Large intestine (tissue), 3 donors: ENCODE measurements at regions not wholly inside any gene's neighbourhood (a gene's known extent, or its start where the extent isn't known, plus 50 kb on each side); places are given as distances from the start of the nearest gene placed in this dataset.
"Not testable (repeated sequence)": the region's sequence is repeated elsewhere in the genome, so short reads cannot be mapped to it uniquely, and the experiment has no call there.

ENCODE experiments used
- DNase-seq, 2 donors: peaks; one replicate each; pipeline versions ENCODE4 v3.0.0 to v3.0.0-alpha.2; 2013
- H3K27ac ChIP-seq: one replicate; pipeline ENCODE4 v1.5.1; 2013; ENCODE audit warnings: low read length
- H3K27me3 ChIP-seq: 2 replicates; pipeline ENCODE4 v1.6.1; 2013; ENCODE audit warnings: low read length; ENCODE audit not compliant: control insufficient read depth, insufficient read depth
- H3K36me3 ChIP-seq: 2 replicates; pipeline ENCODE4 v1.6.1; 2013; ENCODE audit warnings: low read length; ENCODE audit not compliant: control insufficient read depth, insufficient read depth
- H3K4me1 ChIP-seq: one replicate; pipeline ENCODE4 v1.6.1; 2013; ENCODE audit warnings: low read length; ENCODE audit not compliant: control insufficient read depth, insufficient read depth
- H3K4me3 ChIP-seq: one replicate; pipeline ENCODE4 v1.5.1; 2013; ENCODE audit warnings: low read length
- H3K9me3 ChIP-seq: one replicate; pipeline ENCODE4 v1.6.1; 2013; ENCODE audit warnings: mild to moderate bottlenecking, low read depth, low read length, moderate library complexity; ENCODE audit not compliant: control insufficient read depth
- WGBS: methylation state at CpG from one replicate; pipeline ENCODE4 v1.1.5; 2013; ENCODE audit warnings: low lambda C conversion rate; ENCODE audit not compliant: insufficient coverage; 5-methylcytosine and 5-hydroxymethylcytosine counted together

DNA sequence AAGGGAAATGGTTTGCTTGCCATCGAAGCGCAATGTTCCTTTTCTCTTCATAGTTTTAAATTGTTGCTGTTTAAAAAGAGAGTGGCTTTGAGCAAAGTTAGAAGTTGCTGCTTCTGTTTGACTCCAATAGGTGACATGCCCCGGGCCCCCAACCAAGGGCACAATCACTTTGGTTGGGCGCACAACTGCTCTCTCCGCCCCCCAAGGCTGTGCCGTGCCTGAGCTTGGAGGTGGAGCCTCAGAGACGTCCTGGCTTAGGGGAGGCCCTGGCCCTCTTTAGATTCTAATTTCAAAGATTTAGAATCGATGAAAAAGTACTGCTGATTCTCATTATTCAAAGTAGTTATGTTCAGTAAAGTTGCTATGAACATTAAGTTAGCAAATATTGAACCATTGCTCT lies 725.9 kb downstream of the COL12A1 start:
- DNase-seq: no peak
- no peaks in the 10 kb centered on the region for H3K27me3 ChIP-seq
- no peak overlapping the region for H3K27ac ChIP-seq
- no peaks in the 10 kb centered on the region for H3K36me3 ChIP-seq
- no peaks in the 10 kb centered on the region for H3K9me3 ChIP-seq
- no CpG with 5 or more reads among the region's 8 CpGs for WGBS
- no peaks in the 10 kb centered on the region for H3K4me1 ChIP-seq
- no peak overlapping the region for H3K4me3 ChIP-seq

- WGBS: no CpG with 5 or more reads among the region's 4 CpGs
- H3K27ac ChIP-seq: no peak overlapping the region
Observed at GRCh38 chr6:74479420-74479819, 726.4 kb downstream of the COL12A1 start.

GRCh38 chr6:74474046-74474445 lies 731.8 kb downstream of the COL12A1 start:
- 92% methylated on average over 2 of the region's 10 CpGs for WGBS
- DNase-seq: not testable (repeated sequence)

More at GRCh38 chr6:74479420-74479819, 726.4 kb downstream of the COL12A1 start:
- Histone ChIP-seq H3K36me3 (no peaks in the 10 kb centered on the region), H3K9me3 (no peaks in the 10 kb centered on the region), H3K27me3 (no peaks in the 10 kb centered on the region), H3K4me3 (no peak overlapping the region), H3K4me1 (no peaks in the 10 kb centered on the region)
- no peak for DNase-seq

DNA sequence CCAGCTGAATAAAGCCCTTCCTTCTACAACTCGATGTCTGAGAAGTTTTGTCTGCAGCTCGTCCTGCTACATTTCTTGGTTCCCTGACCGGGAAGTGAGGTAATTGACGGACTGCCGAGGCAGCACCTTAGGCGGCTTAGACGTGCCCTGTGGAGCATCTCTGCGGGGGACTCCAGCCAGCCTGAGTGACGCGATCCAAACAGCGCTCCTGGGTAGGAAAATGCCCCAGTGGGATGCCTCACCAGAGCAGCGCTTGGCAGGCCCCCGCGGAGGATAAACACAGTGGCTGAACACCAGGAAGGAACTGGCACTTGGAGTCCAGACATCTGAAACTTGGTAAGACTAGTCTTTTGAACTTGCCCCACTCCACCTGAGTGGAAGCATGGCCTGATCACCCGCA lies 737.3 kb downstream of the COL12A1 start:
- H3K4me3 ChIP-seq, H3K36me3 ChIP-seq, H3K9me3 ChIP-seq, H3K4me1 ChIP-seq, DNase-seq, H3K27me3 ChIP-seq, H3K27ac ChIP-seq: not testable (repeated sequence)
- no CpG with 5 or more reads among the region's 15 CpGs for WGBS

More at GRCh38 chr6:74474046-74474445, 731.8 kb downstream of the COL12A1 start:
- H3K4me3 ChIP-seq, H3K27ac ChIP-seq, H3K4me1 ChIP-seq, H3K27me3 ChIP-seq, H3K9me3 ChIP-seq, H3K36me3 ChIP-seq: not testable (repeated sequence)

- H3K27me3 ChIP-seq: no peaks in the 10 kb centered on the region
- H3K4me1 ChIP-seq: no peaks in the 10 kb centered on the region
- H3K4me3 ChIP-seq: no peak overlapping the region
- no peak overlapping the region for H3K27ac ChIP-seq
- no CpG with 5 or more reads among the region's 2 CpGs for WGBS
- H3K9me3 ChIP-seq: no peaks in the 10 kb centered on the region
- no peaks in the 10 kb centered on the region for H3K36me3 ChIP-seq
- DNase-seq: no peak
Observed at GRCh38 chr6:74467533-74468215, 738.2 kb downstream of the COL12A1 start.

DNA sequence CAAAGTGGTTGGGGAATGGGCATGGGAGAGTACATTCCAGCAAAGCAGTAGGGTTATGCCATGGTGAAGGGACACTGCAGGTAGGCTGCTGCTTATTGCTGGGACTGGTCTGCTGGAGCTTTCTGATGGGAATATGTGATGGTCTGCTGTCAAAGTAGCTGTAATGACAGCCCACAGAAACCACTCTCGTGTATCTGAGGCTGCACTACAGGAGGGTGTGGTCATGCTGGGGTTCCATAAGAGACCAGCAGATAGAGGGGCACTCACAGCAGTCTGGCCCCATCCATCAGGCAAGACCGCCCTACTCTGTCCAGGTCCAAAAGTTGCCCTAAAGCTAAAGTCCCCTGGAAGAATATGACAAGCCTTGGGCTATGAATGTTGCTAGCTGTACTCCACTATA lies 739.3 kb downstream of the COL12A1 start:
- H3K9me3 ChIP-seq: no peaks in the 10 kb centered on the region
- no CpG with 5 or more reads among the region's 2 CpGs for WGBS
- no peak overlapping the region for H3K4me3 ChIP-seq
- no peaks in the 10 kb centered on the region for H3K4me1 ChIP-seq
- no peak overlapping the region for H3K27ac ChIP-seq
- no peaks in the 10 kb centered on the region for H3K36me3 ChIP-seq
- H3K27me3 ChIP-seq: no peaks in the 10 kb centered on the region
- DNase-seq: no peak

DNA sequence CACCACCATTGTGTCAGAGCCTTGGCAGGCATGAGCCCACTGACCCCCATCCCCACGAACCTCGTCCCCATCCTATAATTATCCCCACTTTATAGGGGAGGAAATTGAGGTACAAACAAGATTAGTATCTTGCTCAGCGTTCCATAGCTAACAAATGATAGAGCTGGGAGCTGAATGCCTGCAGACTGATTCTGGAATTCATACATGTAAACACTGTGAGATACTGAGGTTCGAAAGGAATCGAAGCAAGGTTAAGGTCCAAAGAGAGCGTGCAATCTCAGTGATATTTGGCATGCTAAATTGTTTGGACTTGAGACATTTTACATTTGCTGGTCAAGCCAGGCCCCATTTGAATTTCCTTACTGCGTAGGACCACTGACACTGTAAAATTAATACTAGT lies 746.6 kb downstream of the COL12A1 start:
- no CpG with 5 or more reads among the region's 7 CpGs for WGBS
- Histone ChIP-seq H3K27ac (no peak overlapping the region), H3K4me3 (no peak overlapping the region), H3K9me3 (no peaks in the 10 kb centered on the region), H3K36me3 (no peaks in the 10 kb centered on the region), H3K4me1 (no peaks in the 10 kb centered on the region), H3K27me3 (no peaks in the 10 kb centered on the region)
- DNase-seq: no peak

- DNase-seq: no peak
- WGBS: no CpG with 5 or more reads among the region's 1 CpG
- no peaks in the 10 kb centered on the region for H3K27me3 ChIP-seq
Observed at GRCh38 chr6:74458536-74458935, 747.3 kb downstream of the COL12A1 start.

DNA sequence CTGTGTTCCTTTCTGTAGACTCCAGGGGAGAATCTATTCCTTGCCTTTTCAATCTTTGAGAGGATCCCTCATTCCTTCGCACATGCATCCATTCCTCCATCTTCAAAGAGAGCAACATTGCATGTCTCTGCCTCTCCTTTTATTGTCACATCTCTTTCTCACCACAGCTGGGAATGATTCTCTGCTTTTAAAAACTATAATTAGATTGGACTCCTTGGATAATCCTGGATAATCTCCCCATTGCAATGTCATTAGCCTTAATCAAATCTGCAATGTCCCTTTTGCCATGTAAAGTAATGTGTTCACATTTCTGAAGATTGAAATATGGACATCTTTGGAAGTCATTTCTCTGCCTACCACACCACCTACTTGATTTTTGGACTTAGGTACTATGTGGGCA lies 750.1 kb downstream of the COL12A1 start:
- Histone ChIP-seq H3K4me3 (no peak overlapping the region), H3K27ac (no peak overlapping the region), H3K36me3 (no peaks in the 10 kb centered on the region), H3K27me3 (no peaks in the 10 kb centered on the region), H3K9me3 (no peaks in the 10 kb centered on the region), H3K4me1 (no peaks in the 10 kb centered on the region)
- no CpG with 5 or more reads among the region's 1 CpG for WGBS
- DNase-seq: no peak

More at GRCh38 chr6:74458536-74458935, 747.3 kb downstream of the COL12A1 start:
- no peaks in the 10 kb centered on the region for H3K36me3 ChIP-seq
- H3K9me3 ChIP-seq: no peaks in the 10 kb centered on the region
- no peak overlapping the region for H3K27ac ChIP-seq
- H3K4me1 ChIP-seq: no peaks in the 10 kb centered on the region
- no peak overlapping the region for H3K4me3 ChIP-seq

GRCh38 chr6:74451953-74452352 lies 753.9 kb downstream of the COL12A1 start:
- no peaks in the 10 kb centered on the region for H3K4me1 ChIP-seq
- no CpG with 5 or more reads among the region's 5 CpGs for WGBS
- H3K27me3 ChIP-seq: no peaks in the 10 kb centered on the region
- no peak overlapping the region for H3K27ac ChIP-seq
- H3K9me3 ChIP-seq: no peaks in the 10 kb centered on the region
- no peak overlapping the region for H3K4me3 ChIP-seq
- DNase-seq: no peak
- H3K36me3 ChIP-seq: no peaks in the 10 kb centered on the region

DNA sequence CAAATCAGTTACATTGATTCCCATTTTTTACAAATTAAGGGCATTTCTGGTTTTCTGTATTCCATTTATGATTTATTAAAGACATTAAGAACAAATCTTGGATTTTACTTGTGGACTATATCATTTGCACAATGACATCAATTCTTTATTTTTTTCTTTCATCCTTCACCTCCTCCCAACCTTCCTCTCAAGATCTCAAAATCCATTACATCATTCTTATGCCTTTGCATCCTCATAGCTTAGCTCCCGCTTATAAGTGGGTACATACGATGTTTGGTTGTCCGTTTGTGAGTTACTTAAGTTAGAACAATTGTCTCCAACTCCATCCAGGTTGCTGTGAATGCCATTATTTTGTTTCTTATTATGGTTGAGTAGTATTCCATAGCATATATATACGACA lies 752.8 kb downstream of the CD109 start:
- Histone ChIP-seq H3K27me3 (no peaks in the 10 kb centered on the region), H3K36me3 (no peaks in the 10 kb centered on the region), H3K27ac (no peak overlapping the region), H3K4me1 (no peaks in the 10 kb centered on the region), H3K4me3 (no peak overlapping the region), H3K9me3 (no peaks in the 10 kb centered on the region)
- WGBS: 100% methylated on average over 1 of the region's 4 CpGs
- no peak for DNase-seq
